A673 (cell line): ENCODE measurements at regions not wholly inside any gene's neighbourhood (a gene's known extent, or its start where the extent isn't known, plus 50 kb on each side); places are given as distances from the start of the nearest gene placed in this dataset.

ENCODE experiments used
- BruUV-seq: library from RNA; stranded (reverse); fragments of 400-500 nt; replicated peaks from 2 replicates; lab custom pipeline; 2021; lab: Mats Ljungman, UMichigan
- CTCF ChIA-PET: fragments of 300-600 bp; sonication (Branson Sonifier 250); formaldehyde crosslinking; loops from one replicate; lab custom pipeline; 2022; ENCODE audit warnings: antibody characterized with exemption; lab: Charles Lee
- POLR2A ChIA-PET: fragments of 300-600 bp; sonication (Branson Sonifier 250); formaldehyde crosslinking; loops from one replicate; lab custom pipeline; 2022; ENCODE audit warnings: antibody characterized with exemption; ENCODE audit not compliant: low non-redundant PET; lab: Charles Lee
- DNase-seq: peaks from one replicate; pipeline ENCODE4 v3.0.0-alpha.2; 2015; ENCODE audit warnings: low spot score
- H3K27ac ChIP-seq: fragments of 200-600 bp; sonication (generic); 2 replicates; pipeline ENCODE4 v1.5.1; 2016; ENCODE audit warnings: mixed run types, low read depth, mild to moderate bottlenecking, mixed read lengths, antibody characterized with exemption, low read length; ENCODE audit not compliant: poor library complexity, severe bottlenecking
- H3K27me3 ChIP-seq: fragments of 200-600 bp; sonication (generic); replicated peaks from 2 replicates; pipeline ENCODE4 v1.6.1; 2017; ENCODE audit warnings: mixed run types, low read depth, mild to moderate bottlenecking, mixed read lengths, antibody characterized with exemption, low read length; ENCODE audit not compliant: insufficient read depth, poor library complexity
- H3K36me3 ChIP-seq: fragments of 200-600 bp; sonication (generic); 2 replicates; pipeline ENCODE4 v1.6.1; 2016; ENCODE audit warnings: mixed run types, mild to moderate bottlenecking, mixed read lengths, antibody characterized with exemption, low read length; ENCODE audit not compliant: insufficient read depth, poor library complexity, severe bottlenecking
- H3K4me1 ChIP-seq: fragments of 200-600 bp; sonication (generic); 2 replicates; pipeline ENCODE4 v1.6.1; 2017; ENCODE audit warnings: mixed run types, mild to moderate bottlenecking, mixed read lengths, antibody characterized with exemption, low read length; ENCODE audit not compliant: insufficient read depth, poor library complexity, severe bottlenecking
- H3K4me3 ChIP-seq: fragments of 200-600 bp; sonication (generic); 2 replicates; pipeline ENCODE4 v1.5.1; 2016; ENCODE audit warnings: low read depth, mixed run types, mild to moderate bottlenecking, mixed read lengths, low read length; ENCODE audit not compliant: poor library complexity, severe bottlenecking
- H3K9me3 ChIP-seq: fragments of 200-600 bp; sonication (generic); 2 replicates; pipeline ENCODE4 v1.6.1; 2016; ENCODE audit warnings: mixed run types, low read depth, mild to moderate bottlenecking, mixed read lengths, antibody characterized with exemption, low read length; ENCODE audit not compliant: poor library complexity, severe bottlenecking
- EZH2 ChIP-seq: fragments of 200-600 bp; sonication (generic); IDR thresholded peaks from 2 replicates; pipeline ENCODE4 v1.6.1; 2017; ENCODE audit warnings: borderline replicate concordance, low read depth, mild to moderate bottlenecking, mixed read lengths, antibody characterized with exemption, low read length; ENCODE audit not compliant: poor library complexity, severe bottlenecking
- intact Hi-C: fragments of 100-400 bp; cut with micrococcal nuclease; formaldehyde crosslinking; loops from one replicate; pipeline ENCODE4 v1.10.0; 2022; ENCODE audit not compliant: unreplicated experiment
- TF ChIP-seq, protein P1 (sequence below): fragments of 300-800, 200-600 bp; sonication (generic); conservative IDR thresholded peaks from 2 replicates; pipeline ENCODE4 v1.5.1; 2017; ENCODE audit warnings: low read depth, mild to moderate bottlenecking, antibody characterized with exemption, low read length, moderate library complexity, mixed read lengths

DNA sequence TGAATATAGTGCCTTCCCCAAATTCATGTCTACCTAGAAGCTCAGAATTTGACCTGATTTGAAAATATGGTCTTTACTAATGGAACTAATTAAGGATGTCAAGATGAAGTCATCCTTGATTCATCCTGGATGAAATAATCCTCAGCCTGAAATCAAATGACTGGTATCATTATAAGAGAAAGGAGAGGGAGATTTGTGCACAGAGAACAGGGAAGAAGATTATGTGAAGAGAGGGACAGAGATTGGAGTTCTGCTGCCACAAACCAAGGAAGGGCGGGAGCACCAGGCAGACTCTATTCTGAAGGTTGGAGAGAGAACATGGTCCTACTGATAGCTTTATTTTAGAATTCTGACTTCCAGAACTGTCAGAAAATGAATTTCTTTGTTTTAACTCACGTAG, 680.9 kb upstream of the AADAT start:
- ChIA-PET CTCF (no interaction called here), POLR2A (no interaction called here)
- Histone ChIP-seq H3K36me3 (no peaks in the 10 kb centered on the region), H3K27me3 (no peaks in the 10 kb centered on the region), H3K4me3 (no peak overlapping the region), H3K4me1 (no peaks in the 10 kb centered on the region), H3K9me3 (no peaks in the 10 kb centered on the region), H3K27ac (no peak overlapping the region)
- DNase-seq, result no peak
- TF ChIP-seq, protein P1, sequence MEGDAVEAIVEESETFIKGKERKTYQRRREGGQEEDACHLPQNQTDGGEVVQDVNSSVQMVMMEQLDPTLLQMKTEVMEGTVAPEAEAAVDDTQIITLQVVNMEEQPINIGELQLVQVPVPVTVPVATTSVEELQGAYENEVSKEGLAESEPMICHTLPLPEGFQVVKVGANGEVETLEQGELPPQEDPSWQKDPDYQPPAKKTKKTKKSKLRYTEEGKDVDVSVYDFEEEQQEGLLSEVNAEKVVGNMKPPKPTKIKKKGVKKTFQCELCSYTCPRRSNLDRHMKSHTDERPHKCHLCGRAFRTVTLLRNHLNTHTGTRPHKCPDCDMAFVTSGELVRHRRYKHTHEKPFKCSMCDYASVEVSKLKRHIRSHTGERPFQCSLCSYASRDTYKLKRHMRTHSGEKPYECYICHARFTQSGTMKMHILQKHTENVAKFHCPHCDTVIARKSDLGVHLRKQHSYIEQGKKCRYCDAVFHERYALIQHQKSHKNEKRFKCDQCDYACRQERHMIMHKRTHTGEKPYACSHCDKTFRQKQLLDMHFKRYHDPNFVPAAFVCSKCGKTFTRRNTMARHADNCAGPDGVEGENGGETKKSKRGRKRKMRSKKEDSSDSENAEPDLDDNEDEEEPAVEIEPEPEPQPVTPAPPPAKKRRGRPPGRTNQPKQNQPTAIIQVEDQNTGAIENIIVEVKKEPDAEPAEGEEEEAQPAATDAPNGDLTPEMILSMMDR, result no peak
- no peak for TF ChIP-seq EZH2
- intact Hi-C loops, result no loop called here
- no TSS peak for BruUV-seq

- Histone ChIP-seq H3K4me3 (no peak overlapping the region), H3K27ac (no peak overlapping the region), H3K27me3 (no peaks in the 10 kb centered on the region), H3K36me3 (no peaks in the 10 kb centered on the region), H3K9me3 (no peaks in the 10 kb centered on the region), H3K4me1 (no peaks in the 10 kb centered on the region)
- TF ChIP-seq, protein P1, result no peak
- no peak for TF ChIP-seq EZH2
- ChIA-PET POLR2A (no interaction called here), CTCF (no interaction called here)
- no peak for DNase-seq
- intact Hi-C loops, result no loop called here
- no TSS peak for BruUV-seq
Measured at GRCh38 chr4:170769862-170770261, 680.1 kb upstream of the AADAT start.

GRCh38 chr4:170758988-170759387, 669.2 kb upstream of the AADAT start:
- Histone ChIP-seq H3K27ac (no peak overlapping the region), H3K4me1 (no peaks in the 10 kb centered on the region), H3K36me3 (no peaks in the 10 kb centered on the region), H3K4me3 (no peak overlapping the region), H3K27me3 (no peaks in the 10 kb centered on the region), H3K9me3 (no peaks in the 10 kb centered on the region)
- CTCF ChIA-PET, result no interaction called here
- TF ChIP-seq, protein P1, result no peak
- TF ChIP-seq EZH2, result no peak
- intact Hi-C loops, result no loop called here
- no TSS peak for BruUV-seq
- DNase-seq, result no peak
- POLR2A ChIA-PET, result no interaction called here
